Fibroblast of villous mesenchyme (primary cell): ENCODE measurements at regions not wholly inside any gene's neighbourhood (a gene's known extent, or its start where the extent isn't known, plus 50 kb on each side); places are given as distances from the start of the nearest gene placed in this dataset.

Source experiments
- DNase-seq: peaks from one replicate; pipeline ENCODE4 v3.0.0-alpha.2; 2010; ENCODE audit warnings: low read depth
- H3K4me3 ChIP-seq: 2 replicates; pipeline ENCODE4 v1.5.1; 2011; ENCODE audit warnings: low read depth, mild to moderate bottlenecking, low read length
- CTCF ChIP-seq: IDR thresholded peaks from 2 replicates; pipeline ENCODE4 v1.5.1; 2012; ENCODE audit warnings: low read depth, mild to moderate bottlenecking, low read length; ENCODE audit not compliant: insufficient read depth

DNA sequence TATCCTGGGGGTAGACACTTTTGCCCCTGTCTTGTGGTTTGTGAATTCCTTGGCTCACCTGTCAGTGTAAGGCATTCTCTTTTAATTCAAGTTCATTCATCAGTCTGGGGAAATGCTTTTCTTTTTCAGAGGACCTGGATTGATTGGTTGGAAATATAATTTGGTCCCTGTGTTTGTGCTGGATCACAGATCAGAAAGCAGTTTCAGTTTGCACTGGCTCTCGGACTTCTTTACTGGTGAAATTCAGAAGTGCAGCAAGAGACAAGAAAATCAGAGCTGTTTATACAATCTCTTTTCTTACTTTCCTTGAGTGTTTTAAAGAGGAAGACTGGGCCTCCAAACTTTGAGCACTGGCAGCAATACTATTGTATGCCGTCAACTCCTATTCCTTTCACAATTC lies 161.8 kb upstream of the KCNJ16 start:
- no peak overlapping the region for H3K4me3 ChIP-seq
- TF ChIP-seq CTCF = no peak
- DNase-seq = no peak

DNA sequence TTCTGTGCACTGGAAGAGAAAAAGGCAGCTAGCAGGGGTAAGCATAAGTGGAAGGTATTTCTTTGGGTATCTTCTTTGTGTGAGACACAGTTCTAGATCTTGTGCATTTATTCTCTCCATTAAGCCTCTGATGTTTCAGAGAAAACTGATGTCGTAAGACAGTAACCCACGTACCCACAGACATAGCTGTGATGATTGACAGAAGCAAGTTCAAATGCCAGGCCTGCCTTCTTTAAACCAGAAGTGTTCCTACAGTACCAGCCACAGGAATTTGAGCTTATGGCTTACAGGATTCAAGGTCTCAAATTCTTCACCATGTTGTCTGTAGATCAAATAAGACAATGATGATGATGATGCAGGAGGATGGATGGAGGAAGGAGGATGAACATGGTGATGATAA lies 161.4 kb upstream of the KCNJ16 start:
- H3K4me3 ChIP-seq = no peak overlapping the region
- no peak for TF ChIP-seq CTCF
- no peak for DNase-seq

DNA sequence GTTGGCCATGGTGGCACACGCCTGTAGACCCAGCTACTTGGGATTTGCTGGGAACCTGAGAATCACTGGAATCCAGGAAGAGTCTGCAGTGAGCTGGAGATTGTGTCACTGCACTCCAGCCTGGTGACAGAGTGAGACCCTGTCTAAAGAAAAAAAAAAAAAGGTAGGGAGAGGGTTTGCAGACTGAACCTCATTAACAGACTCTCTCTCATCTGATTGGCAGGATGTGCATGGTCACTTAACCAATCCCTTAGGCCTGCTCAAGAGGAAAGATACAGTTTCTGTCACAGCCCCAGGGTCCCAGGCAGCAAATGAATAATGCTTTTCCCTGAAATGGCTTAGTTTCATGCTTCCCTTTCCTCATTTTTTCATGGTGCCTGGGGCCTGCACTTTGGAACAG lies 160.5 kb upstream of the KCNJ16 start:
- TF ChIP-seq CTCF = no peak
- no peak for DNase-seq
- no peak overlapping the region for H3K4me3 ChIP-seq

DNA sequence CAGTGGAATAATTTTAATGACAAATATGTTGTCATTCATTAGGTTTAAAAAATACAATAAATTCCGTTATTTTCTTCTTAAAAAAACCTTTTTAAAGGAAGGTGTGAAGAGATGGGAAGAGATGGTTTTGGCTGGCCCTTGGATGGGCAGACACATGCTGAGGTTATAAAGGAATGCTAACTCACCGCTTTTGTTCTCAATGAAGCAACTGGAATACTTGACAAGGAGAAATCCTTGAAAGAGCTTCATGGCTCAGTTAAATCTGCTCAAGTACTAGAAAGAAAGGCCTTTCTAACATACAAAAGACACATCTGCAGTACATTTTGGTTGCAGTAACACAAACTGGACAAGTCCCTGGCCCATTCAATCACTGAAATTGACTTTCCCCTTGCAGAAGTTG lies 158.3 kb upstream of the KCNJ16 start:
- DNase-seq = no peak
- no peak overlapping the region for H3K4me3 ChIP-seq
- no peak for TF ChIP-seq CTCF

DNA sequence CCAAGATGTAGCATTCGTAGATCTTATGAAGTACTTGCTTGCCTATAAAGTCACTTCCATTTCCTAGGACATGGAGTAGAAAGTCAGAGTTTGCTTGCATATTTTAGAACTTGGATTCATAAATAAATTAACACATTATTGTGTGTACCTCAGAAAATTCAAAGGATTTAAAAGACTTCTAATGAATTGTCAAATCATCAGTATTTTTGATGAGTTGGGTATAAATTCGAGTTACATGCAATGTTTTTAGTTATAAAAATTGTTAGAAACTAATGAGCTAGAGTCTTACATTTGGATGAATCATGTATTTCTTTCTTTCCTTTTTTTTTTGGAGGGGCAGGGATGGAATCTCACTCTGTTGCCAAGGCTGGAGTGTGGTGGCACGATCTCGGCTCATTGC lies 156.9 kb upstream of the KCNJ16 start:
- no peak overlapping the region for H3K4me3 ChIP-seq
- no peak for DNase-seq
- no peak for TF ChIP-seq CTCF

GRCh38 chr17:69919789-69920188 lies 155.2 kb upstream of the KCNJ16 start:
- no peak overlapping the region for H3K4me3 ChIP-seq
- DNase-seq = no peak
- no peak for TF ChIP-seq CTCF

GRCh38 chr17:69921046-69921445 lies 154.0 kb upstream of the KCNJ16 start:
- no peak for DNase-seq
- H3K4me3 ChIP-seq = no peak overlapping the region
- TF ChIP-seq CTCF = no peak
